ENCODE measurements at regions not wholly inside any gene's neighbourhood (a gene's known extent, or its start where the extent isn't known, plus 50 kb on each side); places are given as distances from the start of the nearest gene placed in this dataset.

- FAIRE-seq (no peak), ATAC-seq (no peak), DNase-seq (ENCODE audit: low read depth in 1 of 2, low spot score in 1 of 2) (no peak)
- POLR2A ChIA-PET = no interaction called here
- no peak overlapping the region for H3K4me2 ChIP-seq
- H3K9me3 ChIP-seq = peaks cover 13% of the 10 kb centered on the region; the same call in 2 of the 3 replicates
- H3K4me3 ChIP-seq = no peak overlapping the region
- no peak for TF ChIP-seq KDM1A (IDR thresholded peaks at IDR 0.05; ENCODE audit: low read depth)
- TF ChIP-seq JUN (IDR thresholded peaks at IDR 0.05) = no peak
- no peak for TF ChIP-seq KDM5A (IDR thresholded peaks at IDR 0.05)
- no peak for TF ChIP-seq ZSCAN20 (CRISPR knock-in tag; IDR thresholded peaks at IDR 0.05)
- TF ChIP-seq SREBF2 (IDR thresholded peaks at IDR 0.05) = no peak
- TF ChIP-seq ZFP36 (IDR thresholded peaks at IDR 0.05; ENCODE audit: borderline replicate concordance, partially characterized antibody) = no peak
- no peak for TF ChIP-seq CHD4 (IDR thresholded peaks at IDR 0.05; ENCODE audit: borderline replicate concordance)
- no peak for TF ChIP-seq EHF (CRISPR knock-in tag; IDR thresholded peaks at IDR 0.05)
- TF ChIP-seq CBX2 (IDR thresholded peaks at IDR 0.05; ENCODE audit: borderline replicate concordance, low read depth) = no peak
- TF ChIP-seq HEYL (CRISPR knock-in tag; IDR thresholded peaks at IDR 0.05) = no peak
- TF ChIP-seq POLR2A (IDR thresholded peaks at IDR 0.05; ENCODE audit: low read length) = no peak
- TF ChIP-seq SMC3 (IDR thresholded peaks at IDR 0.05) = no peak
- TF ChIP-seq TP53 (CRISPR knock-in tag; IDR thresholded peaks at IDR 0.05) = no peak
- no peak for TF ChIP-seq JUNB (IDR thresholded peaks at IDR 0.05)
- no peak for TF ChIP-seq BHLHE40 (IDR thresholded peaks at IDR 0.05; ENCODE audit: low read depth, low read length)
- TF ChIP-seq EHMT2 (IDR thresholded peaks at IDR 0.05; ENCODE audit: low read depth) = no peak
- TF ChIP-seq CHD2 (IDR thresholded peaks at IDR 0.05; ENCODE audit: low read length, partially characterized antibody) = no peak
- TF ChIP-seq RCOR1 (IDR thresholded peaks at IDR 0.05; ENCODE audit: low read depth, low read length) = no peak
- no peak for TF ChIP-seq POLR2AphosphoS2 (conservative IDR thresholded peaks at IDR 0.05; ENCODE audit: low read length)
- CTCF ChIA-PET = interaction anchor here (1.1 to 1.7 kb wide), 2 partner anchors 8 to 10 kb away, joined by 3 read pairs; no protein-coding TSS in a partner anchor
- H3K27ac ChIP-seq = no peak overlapping the region
- WGBS (ENCODE audit: missing lambda C conversion rate) = 68% methylated on average over 2 of the region's 2 CpGs
- no peaks in the 10 kb centered on the region for H3K4me1 ChIP-seq
Observed at GRCh38 chr16:86939609-86940008, 361.3 kb downstream of the FOXL1 start.

GRCh38 chr16:86941731-86942130 is 363.4 kb downstream of the FOXL1 start:
- Histone ChIP-seq H3K4me2 (no peak overlapping the region), H3K4me1 (peaks cover 7% of the 10 kb centered on the region), H3K9me3 (peaks cover 13% of the 10 kb centered on the region; the same call in 2 of the 3 replicates), H3K4me3 (no peak overlapping the region), H3K27ac (no peak overlapping the region)
- 71% methylated on average over 6 of the region's 6 CpGs for WGBS (ENCODE audit: missing lambda C conversion rate)
- DNase-seq (ENCODE audit: low read depth in 1 of 2, low spot score in 1 of 2) = no peak
- no peak for FAIRE-seq
- TF ChIP-seq RFX5 (IDR thresholded peaks at IDR 0.05) (no peak), POLR2AphosphoS2 (conservative IDR thresholded peaks at IDR 0.05; ENCODE audit: low read length) (no peak), SMC3 (IDR thresholded peaks at IDR 0.05) (no peak), BHLHE40 (IDR thresholded peaks at IDR 0.05; ENCODE audit: low read depth, low read length) (no peak), ZSCAN20 (CRISPR knock-in tag; IDR thresholded peaks at IDR 0.05) (no peak), HEYL (CRISPR knock-in tag; IDR thresholded peaks at IDR 0.05) (no peak)
- TF ChIP-seq, protein P1, sequence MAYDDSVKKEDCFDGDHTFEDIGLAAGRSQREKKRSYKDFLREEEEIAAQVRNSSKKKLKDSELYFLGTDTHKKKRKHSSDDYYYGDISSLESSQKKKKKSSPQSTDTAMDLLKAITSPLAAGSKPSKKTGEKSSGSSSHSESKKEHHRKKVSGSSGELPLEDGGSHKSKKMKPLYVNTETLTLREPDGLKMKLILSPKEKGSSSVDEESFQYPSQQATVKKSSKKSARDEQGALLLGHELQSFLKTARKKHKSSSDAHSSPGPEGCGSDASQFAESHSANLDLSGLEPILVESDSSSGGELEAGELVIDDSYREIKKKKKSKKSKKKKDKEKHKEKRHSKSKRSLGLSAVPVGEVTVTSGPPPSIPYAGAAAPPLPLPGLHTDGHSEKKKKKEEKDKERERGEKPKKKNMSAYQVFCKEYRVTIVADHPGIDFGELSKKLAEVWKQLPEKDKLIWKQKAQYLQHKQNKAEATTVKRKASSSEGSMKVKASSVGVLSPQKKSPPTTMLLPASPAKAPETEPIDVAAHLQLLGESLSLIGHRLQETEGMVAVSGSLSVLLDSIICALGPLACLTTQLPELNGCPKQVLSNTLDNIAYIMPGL (CRISPR knock-in tag; IDR thresholded peaks at IDR 0.05; ENCODE audit: borderline replicate concordance) = no peak
- ChIA-PET POLR2A (no interaction called here), CTCF (interaction anchor here (0.6 to 1.0 kb wide), 2 partner anchors 12 to 731 kb away, joined by 3 read pairs; no protein-coding TSS in a partner anchor)
- ATAC-seq = no peak

GRCh38 chr16:86942151-86943051 is 364.1 kb downstream of the FOXL1 start:
- POLR2A ChIA-PET = no interaction called here
- no peak for TF ChIP-seq SREBF2 (IDR thresholded peaks at IDR 0.05)
- no peak for TF ChIP-seq RFX5 (IDR thresholded peaks at IDR 0.05)
- TF ChIP-seq TP53 (CRISPR knock-in tag; IDR thresholded peaks at IDR 0.05) = no peak
- TF ChIP-seq RAD21 (conservative IDR thresholded peaks at IDR 0.05 in 1 of 2, IDR thresholded peaks at IDR 0.05 in 1 of 2) = no peak
- no peak for TF ChIP-seq KDM1A (IDR thresholded peaks at IDR 0.05; ENCODE audit: low read depth)
- TF ChIP-seq HEYL (CRISPR knock-in tag; IDR thresholded peaks at IDR 0.05) = no peak
- TF ChIP-seq RNF2 (IDR thresholded peaks at IDR 0.05; ENCODE audit: borderline replicate concordance, low read depth) = no peak
- no peak for TF ChIP-seq EHMT2 (IDR thresholded peaks at IDR 0.05; ENCODE audit: low read depth)
- TF ChIP-seq ZSCAN20 (CRISPR knock-in tag; IDR thresholded peaks at IDR 0.05) = no peak
- TF ChIP-seq KDM5A (IDR thresholded peaks at IDR 0.05) = no peak
- TF ChIP-seq FOXS1 (CRISPR knock-in tag; IDR thresholded peaks at IDR 0.05) = no peak
- no peak for TF ChIP-seq HOXB5 (CRISPR knock-in tag; IDR thresholded peaks at IDR 0.05)
- TF ChIP-seq PHF8 (IDR thresholded peaks at IDR 0.05; ENCODE audit: borderline replicate concordance, low read depth) = no peak
- TF ChIP-seq POLR2AphosphoS2 (conservative IDR thresholded peaks at IDR 0.05; ENCODE audit: low read length) = no peak
- TF ChIP-seq HDAC2 (IDR thresholded peaks at IDR 0.05) = no peak
- no peak for TF ChIP-seq JUNB (IDR thresholded peaks at IDR 0.05)
- DNase-seq (ENCODE audit: low read depth in 1 of 2, low spot score in 1 of 2) = no peak
- Histone ChIP-seq H3K27ac (no peak overlapping the region; a peak in 1 of 6 replicates), H3K4me3 (no peak overlapping the region), H3K9me3 (peaks cover 13% of the 10 kb centered on the region; the same call in 2 of the 3 replicates), H3K4me2 (no peak overlapping the region), H3K4me1 (peaks cover 11% of the 10 kb centered on the region)
- FAIRE-seq = no peak
- WGBS (ENCODE audit: missing lambda C conversion rate) = 65% methylated on average over 21 of the region's 21 CpGs
- no peak for ATAC-seq
- CTCF ChIA-PET = interaction anchor here (0.6 to 1.2 kb wide), 3 partner anchors 12 to 731 kb away, joined by 3 read pairs; no protein-coding TSS in a partner anchor

Measured in A549 (cell line).